HCT116 (cell line): ENCODE measurements at regions not wholly inside any gene's neighbourhood (a gene's known extent, or its start where the extent isn't known, plus 50 kb on each side); places are given as distances from the start of the nearest gene placed in this dataset.

Source experiments
- CEBPB ChIP-seq: IDR thresholded peaks from 2 replicates; pipeline ENCODE4 v1.6.1; 2012; ENCODE audit warnings: low read depth
- FOSL1 ChIP-seq: IDR thresholded peaks from 2 replicates; pipeline ENCODE4 v1.6.1; 2012; ENCODE audit warnings: low read depth
- POLR2A ChIP-seq: IDR thresholded peaks from 2 replicates; pipeline ENCODE4 v1.7.0; 2011; ENCODE audit warnings: borderline replicate concordance; ENCODE audit not compliant: insufficient read depth, insufficient read length; ENCODE audit errors: extremely low read depth
- POLR2AphosphoS5 ChIP-seq: IDR thresholded peaks from 2 replicates; pipeline ENCODE4 v1.6.1; 2011; ENCODE audit warnings: mild to moderate bottlenecking, low read depth, low read length, moderate library complexity
- RAD21 ChIP-seq: IDR thresholded peaks from 2 replicates; pipeline ENCODE4 v1.6.1; 2012; ENCODE audit warnings: low read depth, mild to moderate bottlenecking
- SIN3A ChIP-seq: IDR thresholded peaks from 2 replicates; pipeline ENCODE4 v1.6.1; 2012; ENCODE audit warnings: low read depth
- YY1 ChIP-seq: IDR thresholded peaks from 2 replicates; pipeline ENCODE4 v1.6.1; 2011; ENCODE audit warnings: low read length, low read depth, moderate library complexity, mild to moderate bottlenecking; ENCODE audit not compliant: insufficient replicate concordance; ENCODE audit errors: extremely low read depth
- TF ChIP-seq, protein P1 (sequence below): IDR thresholded peaks from 2 replicates; pipeline ENCODE4 v1.6.1; 2012; ENCODE audit warnings: low read depth
- TF ChIP-seq, protein P2 (sequence below), 3 experiments: fragments of 200-600 bp in 1 of 3; sonication (generic) in 1 of 3; IDR thresholded peaks in 2 of 3; conservative IDR thresholded peaks in 1 of 3; 2 replicates each; pipeline ENCODE4 v1.5.1; 2012 to 2017; ENCODE audit warnings: low read depth in 2 of 3, low read length in 2 of 3, antibody characterized with exemption in 1 of 3, borderline replicate concordance in 1 of 3, control low read depth in 1 of 3, mild to moderate bottlenecking in 1 of 3, mixed read lengths in 1 of 3, mixed run types in 1 of 3, moderate library complexity in 1 of 3; ENCODE audit not compliant: insufficient read depth in 1 of 3
- TF ChIP-seq, protein P3 (sequence below): IDR thresholded peaks from 2 replicates; pipeline ENCODE4 v1.6.1; 2012

DNA sequence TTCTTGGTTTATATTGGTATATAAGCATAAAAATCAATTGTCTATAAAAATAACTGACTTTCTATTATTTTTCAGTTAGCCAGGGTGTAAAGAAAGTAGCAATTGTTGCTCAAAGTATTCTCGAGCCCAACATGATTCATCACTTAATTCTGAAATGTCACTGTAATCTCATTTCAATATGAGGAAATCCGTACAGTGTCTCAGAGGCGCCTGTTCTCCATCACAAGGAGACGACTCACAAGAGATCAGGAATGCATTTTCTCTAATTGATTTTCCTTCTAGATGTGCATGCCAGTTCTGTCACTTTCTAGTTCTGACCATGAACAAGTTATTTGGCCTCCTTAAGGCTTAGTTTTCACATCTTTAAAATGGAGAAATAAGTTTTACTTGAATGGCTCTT is 753.1 kb downstream of the MAFB start:
- TF ChIP-seq, protein P1, sequence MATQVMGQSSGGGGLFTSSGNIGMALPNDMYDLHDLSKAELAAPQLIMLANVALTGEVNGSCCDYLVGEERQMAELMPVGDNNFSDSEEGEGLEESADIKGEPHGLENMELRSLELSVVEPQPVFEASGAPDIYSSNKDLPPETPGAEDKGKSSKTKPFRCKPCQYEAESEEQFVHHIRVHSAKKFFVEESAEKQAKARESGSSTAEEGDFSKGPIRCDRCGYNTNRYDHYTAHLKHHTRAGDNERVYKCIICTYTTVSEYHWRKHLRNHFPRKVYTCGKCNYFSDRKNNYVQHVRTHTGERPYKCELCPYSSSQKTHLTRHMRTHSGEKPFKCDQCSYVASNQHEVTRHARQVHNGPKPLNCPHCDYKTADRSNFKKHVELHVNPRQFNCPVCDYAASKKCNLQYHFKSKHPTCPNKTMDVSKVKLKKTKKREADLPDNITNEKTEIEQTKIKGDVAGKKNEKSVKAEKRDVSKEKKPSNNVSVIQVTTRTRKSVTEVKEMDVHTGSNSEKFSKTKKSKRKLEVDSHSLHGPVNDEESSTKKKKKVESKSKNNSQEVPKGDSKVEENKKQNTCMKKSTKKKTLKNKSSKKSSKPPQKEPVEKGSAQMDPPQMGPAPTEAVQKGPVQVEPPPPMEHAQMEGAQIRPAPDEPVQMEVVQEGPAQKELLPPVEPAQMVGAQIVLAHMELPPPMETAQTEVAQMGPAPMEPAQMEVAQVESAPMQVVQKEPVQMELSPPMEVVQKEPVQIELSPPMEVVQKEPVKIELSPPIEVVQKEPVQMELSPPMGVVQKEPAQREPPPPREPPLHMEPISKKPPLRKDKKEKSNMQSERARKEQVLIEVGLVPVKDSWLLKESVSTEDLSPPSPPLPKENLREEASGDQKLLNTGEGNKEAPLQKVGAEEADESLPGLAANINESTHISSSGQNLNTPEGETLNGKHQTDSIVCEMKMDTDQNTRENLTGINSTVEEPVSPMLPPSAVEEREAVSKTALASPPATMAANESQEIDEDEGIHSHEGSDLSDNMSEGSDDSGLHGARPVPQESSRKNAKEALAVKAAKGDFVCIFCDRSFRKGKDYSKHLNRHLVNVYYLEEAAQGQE = no peak
- TF ChIP-seq POLR2A (no peak), YY1 (no peak), CEBPB (no peak), POLR2AphosphoS5 (no peak), FOSL1 (no peak), SIN3A (no peak), RAD21 (no peak)
- TF ChIP-seq, protein P2, sequence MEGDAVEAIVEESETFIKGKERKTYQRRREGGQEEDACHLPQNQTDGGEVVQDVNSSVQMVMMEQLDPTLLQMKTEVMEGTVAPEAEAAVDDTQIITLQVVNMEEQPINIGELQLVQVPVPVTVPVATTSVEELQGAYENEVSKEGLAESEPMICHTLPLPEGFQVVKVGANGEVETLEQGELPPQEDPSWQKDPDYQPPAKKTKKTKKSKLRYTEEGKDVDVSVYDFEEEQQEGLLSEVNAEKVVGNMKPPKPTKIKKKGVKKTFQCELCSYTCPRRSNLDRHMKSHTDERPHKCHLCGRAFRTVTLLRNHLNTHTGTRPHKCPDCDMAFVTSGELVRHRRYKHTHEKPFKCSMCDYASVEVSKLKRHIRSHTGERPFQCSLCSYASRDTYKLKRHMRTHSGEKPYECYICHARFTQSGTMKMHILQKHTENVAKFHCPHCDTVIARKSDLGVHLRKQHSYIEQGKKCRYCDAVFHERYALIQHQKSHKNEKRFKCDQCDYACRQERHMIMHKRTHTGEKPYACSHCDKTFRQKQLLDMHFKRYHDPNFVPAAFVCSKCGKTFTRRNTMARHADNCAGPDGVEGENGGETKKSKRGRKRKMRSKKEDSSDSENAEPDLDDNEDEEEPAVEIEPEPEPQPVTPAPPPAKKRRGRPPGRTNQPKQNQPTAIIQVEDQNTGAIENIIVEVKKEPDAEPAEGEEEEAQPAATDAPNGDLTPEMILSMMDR (IDR thresholded peaks at IDR 0.05 in 2 of 3, conservative IDR thresholded peaks at IDR 0.05 in 1 of 3; ENCODE audit: borderline replicate concordance in 1 of 3, insufficient read depth in 1 of 3, low read depth in 2 of 3, low read length in 2 of 3) = no peak
- TF ChIP-seq, protein P3, sequence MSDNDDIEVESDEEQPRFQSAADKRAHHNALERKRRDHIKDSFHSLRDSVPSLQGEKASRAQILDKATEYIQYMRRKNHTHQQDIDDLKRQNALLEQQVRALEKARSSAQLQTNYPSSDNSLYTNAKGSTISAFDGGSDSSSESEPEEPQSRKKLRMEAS = no peak
